ENCODE measurements at regions not wholly inside any gene's neighbourhood (a gene's known extent, or its start where the extent isn't known, plus 50 kb on each side); places are given as distances from the start of the nearest gene placed in this dataset.
"Not testable (repeated sequence)": the region's sequence is repeated elsewhere in the genome, so short reads cannot be mapped to it uniquely, and the experiment has no call there.

DNA sequence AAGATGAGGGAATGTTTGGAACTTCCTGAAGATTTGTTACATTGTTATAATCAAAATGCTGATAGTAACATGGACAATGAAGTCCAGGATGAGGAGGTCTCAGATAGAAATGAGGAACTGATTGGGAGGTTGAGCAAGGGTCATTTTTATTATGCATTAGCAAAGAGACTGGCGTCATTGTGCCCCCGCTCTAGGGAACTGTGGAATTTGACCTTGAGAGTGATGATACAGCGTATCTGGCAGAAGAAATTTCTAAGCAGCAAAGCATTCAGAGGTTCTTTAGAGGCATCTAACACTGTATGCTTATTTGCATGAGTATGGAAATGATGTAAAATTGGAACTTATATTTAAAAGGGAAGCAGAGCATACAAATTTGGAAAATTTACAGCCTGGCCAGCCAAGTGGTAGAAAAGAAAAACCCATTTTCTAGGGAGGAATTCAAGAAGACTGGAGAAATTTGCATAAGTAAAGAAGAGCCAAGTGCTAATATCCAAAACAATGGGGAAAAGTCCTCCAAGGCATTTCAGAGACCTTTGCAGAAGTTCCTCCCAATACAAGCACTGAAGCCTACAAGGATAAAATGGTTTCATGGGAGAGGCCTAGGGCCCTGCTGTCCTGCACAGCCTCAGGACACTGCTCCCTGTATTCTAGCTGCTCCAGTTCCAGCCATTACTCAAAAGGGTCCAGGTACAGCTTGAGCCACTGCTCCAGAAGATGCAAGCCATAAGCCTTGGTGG, 483.0 kb upstream of the NDST4 start:
- no peaks in the 10 kb centered on the region for H3K36me3 ChIP-seq (ENCODE audit: insufficient read depth, low read length)
- no peak overlapping the region for H3K4me2 ChIP-seq (ENCODE audit: low read length)
- no peak overlapping the region for H3K4me3 ChIP-seq (ENCODE audit: low read length)
- H3K9ac ChIP-seq (ENCODE audit: low read depth, low read length): no peak overlapping the region
- H3K4me1 ChIP-seq (ENCODE audit: control insufficient read depth, insufficient read depth, low read length): no peaks in the 10 kb centered on the region
- H3K27me3 ChIP-seq (ENCODE audit: control insufficient read depth, insufficient read depth, low read length): no peaks in the 10 kb centered on the region
- H3K9me3 ChIP-seq (replicated peaks; ENCODE audit: low read length): peaks cover 3% of the 10 kb centered on the region

DNA sequence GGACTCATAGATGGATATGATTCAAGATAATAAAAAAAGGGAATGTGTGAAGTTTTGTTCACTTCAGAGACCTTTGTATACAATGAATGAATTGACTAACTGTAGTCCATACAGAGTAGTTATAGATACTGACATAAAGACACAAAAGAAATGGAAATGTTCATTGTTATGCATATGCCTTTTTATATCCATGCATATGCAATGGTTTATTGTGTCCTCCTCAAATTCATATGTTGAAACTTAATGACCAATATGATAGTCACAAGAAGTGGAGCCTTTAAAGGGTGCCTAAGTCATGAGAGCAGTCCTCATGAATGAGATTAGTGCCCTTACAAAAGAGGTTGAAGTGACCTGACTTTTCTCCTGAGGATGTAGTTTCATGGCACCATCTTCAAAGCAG, 467.5 kb upstream of the NDST4 start:
- Histone ChIP-seq H3K27me3 (ENCODE audit: control insufficient read depth, insufficient read depth, low read length) (no peaks in the 10 kb centered on the region), H3K4me2 (ENCODE audit: low read length) (no peak overlapping the region), H3K36me3 (ENCODE audit: insufficient read depth, low read length) (no peaks in the 10 kb centered on the region), H3K9ac (ENCODE audit: low read depth, low read length) (no peak overlapping the region), H3K4me3 (ENCODE audit: low read length) (no peak overlapping the region), H3K4me1 (ENCODE audit: control insufficient read depth, insufficient read depth, low read length) (no peaks in the 10 kb centered on the region), H3K9me3 (replicated peaks; ENCODE audit: low read length) (peaks cover 4% of the 10 kb centered on the region)

DNA sequence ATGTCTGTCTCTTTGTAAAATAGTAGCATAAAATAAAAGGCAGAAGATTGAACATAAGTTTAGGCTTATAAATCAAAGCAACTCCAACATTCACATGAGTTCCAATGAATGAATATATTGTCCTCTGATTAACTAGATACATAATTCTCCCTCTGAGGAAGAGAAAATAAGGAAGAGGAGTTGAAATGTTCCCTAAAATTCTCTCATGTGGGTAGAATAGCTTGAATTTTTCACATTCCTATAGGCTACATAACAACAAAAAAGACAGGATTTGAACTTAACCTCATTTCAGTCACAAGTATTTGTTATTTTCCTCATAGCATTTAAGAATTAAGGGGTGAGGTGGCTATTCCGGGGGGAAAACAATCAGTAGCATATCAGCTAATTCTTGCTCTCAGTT, 462.4 kb upstream of the NDST4 start:
- H3K4me1 ChIP-seq (ENCODE audit: control insufficient read depth, insufficient read depth, low read length): no peaks in the 10 kb centered on the region
- no peak overlapping the region for H3K9ac ChIP-seq (ENCODE audit: low read depth, low read length)
- no peaks in the 10 kb centered on the region for H3K9me3 ChIP-seq (replicated peaks; ENCODE audit: low read length)
- no peak overlapping the region for H3K4me3 ChIP-seq (ENCODE audit: low read length)
- H3K4me2 ChIP-seq (ENCODE audit: low read length): no peak overlapping the region
- no peaks in the 10 kb centered on the region for H3K27me3 ChIP-seq (ENCODE audit: control insufficient read depth, insufficient read depth, low read length)
- H3K36me3 ChIP-seq (ENCODE audit: insufficient read depth, low read length): no peaks in the 10 kb centered on the region

DNA sequence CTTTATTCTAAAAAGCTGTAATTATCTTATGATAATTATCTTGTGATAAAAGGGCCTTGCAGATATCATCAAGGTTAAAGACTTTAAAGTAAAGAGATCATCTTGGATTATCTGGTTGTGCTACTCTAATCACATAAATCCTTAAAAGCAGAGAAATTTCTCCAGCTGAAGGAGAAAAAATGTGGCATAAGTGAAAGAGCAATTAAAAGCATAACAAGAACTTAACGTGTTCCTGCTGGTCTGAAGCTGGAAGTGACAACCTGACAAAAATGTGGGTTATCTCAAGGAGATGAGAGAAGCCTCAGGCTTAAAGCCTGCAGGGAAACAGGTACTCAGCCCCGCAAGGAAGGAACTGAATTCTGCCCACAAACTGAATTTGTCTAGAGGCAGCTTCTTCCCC, 449.1 kb upstream of the NDST4 start:
- Histone ChIP-seq H3K4me1 (ENCODE audit: control insufficient read depth, insufficient read depth, low read length) (no peaks in the 10 kb centered on the region), H3K9ac (ENCODE audit: low read depth, low read length) (no peak overlapping the region), H3K4me2 (ENCODE audit: low read length) (no peak overlapping the region), H3K4me3 (ENCODE audit: low read length) (no peak overlapping the region), H3K27me3 (ENCODE audit: control insufficient read depth, insufficient read depth, low read length) (no peaks in the 10 kb centered on the region), H3K36me3 (ENCODE audit: insufficient read depth, low read length) (no peaks in the 10 kb centered on the region), H3K9me3 (replicated peaks; ENCODE audit: low read length) (no peaks in the 10 kb centered on the region)

DNA sequence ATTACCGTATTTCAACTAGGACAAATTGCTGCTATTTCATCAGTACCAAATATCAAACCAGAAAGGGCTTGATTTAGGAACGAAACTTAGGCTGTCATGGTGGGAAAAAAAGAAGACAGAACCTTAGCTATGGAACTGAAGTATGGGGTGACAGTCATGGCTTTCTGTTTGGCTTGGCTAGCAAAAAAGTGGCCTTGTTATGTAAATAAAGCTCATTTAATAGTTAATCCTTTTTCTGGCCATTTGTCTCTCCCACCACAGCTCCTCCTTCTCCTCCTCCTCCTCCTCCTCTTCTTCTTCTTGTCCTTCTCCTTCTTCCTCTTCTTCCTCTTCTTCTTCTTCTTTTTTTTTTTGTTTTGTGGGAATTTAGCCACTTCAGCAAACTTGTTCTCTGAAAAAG, 434.7 kb upstream of the NDST4 start:
- H3K4me3 ChIP-seq (ENCODE audit: low read length): no peak overlapping the region
- no peaks in the 10 kb centered on the region for H3K9me3 ChIP-seq (replicated peaks; ENCODE audit: low read length)
- H3K27me3 ChIP-seq (ENCODE audit: control insufficient read depth, insufficient read depth, low read length): no peaks in the 10 kb centered on the region
- no peak overlapping the region for H3K9ac ChIP-seq (ENCODE audit: low read depth, low read length)
- no peaks in the 10 kb centered on the region for H3K4me1 ChIP-seq (ENCODE audit: control insufficient read depth, insufficient read depth, low read length)
- H3K36me3 ChIP-seq (ENCODE audit: insufficient read depth, low read length): no peaks in the 10 kb centered on the region
- H3K4me2 ChIP-seq (ENCODE audit: low read length): no peak overlapping the region

DNA sequence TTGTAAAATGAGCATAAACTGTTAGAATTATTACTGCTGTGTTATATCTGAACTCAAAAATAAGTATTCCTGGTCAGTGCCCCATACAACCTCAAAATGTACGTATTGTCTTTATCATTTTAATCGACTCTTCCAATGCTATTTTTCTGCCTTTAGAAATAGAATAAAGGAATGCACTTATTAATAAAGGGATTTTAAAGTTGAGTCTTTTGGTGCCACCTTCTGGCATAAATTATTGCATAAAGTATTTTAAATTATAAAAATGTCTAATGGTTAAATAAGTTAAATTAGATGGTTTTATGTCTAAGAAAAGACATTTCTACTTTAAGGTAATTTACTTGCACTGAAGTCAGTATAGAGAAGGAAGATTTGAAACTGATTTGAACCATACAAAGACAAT, 424.0 kb upstream of the NDST4 start:
- Histone ChIP-seq H3K9ac (ENCODE audit: low read depth, low read length) (no peak overlapping the region), H3K4me2 (ENCODE audit: low read length) (no peak overlapping the region), H3K36me3 (ENCODE audit: insufficient read depth, low read length) (no peaks in the 10 kb centered on the region), H3K9me3 (replicated peaks; ENCODE audit: low read length) (no peaks in the 10 kb centered on the region), H3K27me3 (ENCODE audit: control insufficient read depth, insufficient read depth, low read length) (no peaks in the 10 kb centered on the region), H3K4me1 (ENCODE audit: control insufficient read depth, insufficient read depth, low read length) (no peaks in the 10 kb centered on the region), H3K4me3 (ENCODE audit: low read length) (no peak overlapping the region)

DNA sequence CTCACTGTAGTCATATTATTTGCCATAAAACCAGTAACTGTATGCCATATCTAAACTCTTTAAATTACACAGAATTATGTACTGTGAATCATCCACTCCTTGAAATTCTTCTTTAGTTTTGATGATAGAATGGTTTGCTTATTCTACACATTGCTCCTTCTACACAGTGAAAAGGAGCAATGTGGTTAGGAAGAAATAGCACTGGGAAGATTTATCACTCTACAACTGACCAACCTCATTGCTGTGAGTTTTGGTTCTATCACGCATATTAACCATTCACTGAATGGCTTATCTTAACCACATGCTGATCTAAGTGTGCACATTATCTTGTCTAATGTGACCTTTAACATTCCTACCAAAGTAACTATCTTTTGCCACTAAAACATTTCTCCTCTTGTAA, 415.7 kb upstream of the NDST4 start:
- Histone ChIP-seq H3K9me3 (replicated peaks; ENCODE audit: low read length) (no peaks in the 10 kb centered on the region), H3K36me3 (ENCODE audit: insufficient read depth, low read length) (no peaks in the 10 kb centered on the region), H3K4me2 (ENCODE audit: low read length) (no peak overlapping the region), H3K27me3 (ENCODE audit: control insufficient read depth, insufficient read depth, low read length) (no peaks in the 10 kb centered on the region), H3K4me1 (ENCODE audit: control insufficient read depth, insufficient read depth, low read length) (no peaks in the 10 kb centered on the region), H3K4me3 (ENCODE audit: low read length) (no peak overlapping the region), H3K9ac (ENCODE audit: low read depth, low read length) (no peak overlapping the region)

DNA sequence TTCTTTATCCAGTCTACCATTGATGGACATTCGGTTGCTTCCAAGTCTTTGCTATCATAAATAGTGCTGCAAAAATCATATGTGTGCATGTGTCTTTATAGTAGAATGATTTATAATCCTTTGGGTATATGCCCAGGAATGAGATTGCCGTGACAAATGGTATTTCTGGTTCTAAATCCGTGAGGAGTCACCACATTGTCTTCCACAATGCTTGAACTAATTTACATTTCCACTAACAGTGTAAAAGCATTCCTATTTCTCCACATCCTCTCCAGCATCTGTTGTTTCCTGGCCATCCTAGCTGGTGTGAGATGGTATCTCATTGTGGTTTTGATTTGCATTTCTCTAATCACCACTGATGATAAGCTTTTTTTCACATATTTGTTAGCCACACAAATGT, 406.1 kb upstream of the NDST4 start:
- not testable (repeated sequence) for H3K4me1 ChIP-seq (ENCODE audit: control insufficient read depth, insufficient read depth, low read length); H3K4me2 ChIP-seq (ENCODE audit: low read length); H3K4me3 ChIP-seq (ENCODE audit: low read length); H3K27me3 ChIP-seq (ENCODE audit: control insufficient read depth, insufficient read depth, low read length); H3K36me3 ChIP-seq (ENCODE audit: insufficient read depth, low read length); H3K9ac ChIP-seq (ENCODE audit: low read depth, low read length); H3K9me3 ChIP-seq (replicated peaks; ENCODE audit: low read length)

DNA sequence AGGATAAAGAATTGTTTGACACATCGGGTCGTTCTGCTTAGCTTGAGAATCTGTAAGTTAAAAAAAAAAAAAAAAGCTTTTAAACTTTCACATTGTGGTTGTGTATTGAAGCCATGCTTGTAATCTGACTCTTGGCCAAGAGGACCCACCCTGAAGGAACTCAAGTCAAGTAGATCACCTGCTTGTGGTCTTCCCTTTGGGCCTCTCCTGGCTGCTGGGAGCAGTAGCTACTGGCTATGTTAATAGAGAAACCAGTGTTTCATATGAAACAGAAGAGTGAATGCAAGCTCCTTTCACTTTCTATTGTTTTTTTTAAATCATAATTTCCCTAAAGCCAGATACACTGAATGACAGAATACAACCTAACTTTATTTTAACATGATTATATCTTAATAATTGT, 402.4 kb upstream of the NDST4 start:
- H3K4me2 ChIP-seq (ENCODE audit: low read length): no peak overlapping the region
- no peaks in the 10 kb centered on the region for H3K9me3 ChIP-seq (replicated peaks; ENCODE audit: low read length)
- no peak overlapping the region for H3K4me3 ChIP-seq (ENCODE audit: low read length)
- no peaks in the 10 kb centered on the region for H3K4me1 ChIP-seq (ENCODE audit: control insufficient read depth, insufficient read depth, low read length)
- no peak overlapping the region for H3K9ac ChIP-seq (ENCODE audit: low read depth, low read length)
- H3K27me3 ChIP-seq (ENCODE audit: control insufficient read depth, insufficient read depth, low read length): no peaks in the 10 kb centered on the region
- no peaks in the 10 kb centered on the region for H3K36me3 ChIP-seq (ENCODE audit: insufficient read depth, low read length)

DNA sequence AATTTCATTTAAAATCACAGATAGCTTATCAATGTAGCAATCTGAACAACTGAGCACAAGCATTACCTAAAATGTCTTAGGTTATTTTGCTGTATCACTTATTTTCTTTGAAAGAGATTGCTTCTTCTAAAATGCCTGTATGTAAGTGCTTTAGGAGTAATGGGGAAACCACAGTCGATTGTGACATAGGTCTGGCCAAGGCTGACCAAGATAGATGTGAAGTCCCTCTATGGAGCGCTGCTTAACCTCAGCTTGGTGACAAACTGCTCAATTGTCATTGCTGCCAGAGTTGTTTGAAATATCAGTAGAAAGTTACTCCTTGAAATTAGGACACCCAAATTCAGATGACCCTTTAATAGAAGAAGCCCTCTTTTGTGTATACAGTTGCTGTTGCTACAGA, 401.9 kb upstream of the NDST4 start:
- Histone ChIP-seq H3K4me3 (ENCODE audit: low read length) (no peak overlapping the region), H3K9ac (ENCODE audit: low read depth, low read length) (no peak overlapping the region), H3K9me3 (replicated peaks; ENCODE audit: low read length) (no peaks in the 10 kb centered on the region), H3K27me3 (ENCODE audit: control insufficient read depth, insufficient read depth, low read length) (no peaks in the 10 kb centered on the region), H3K4me2 (ENCODE audit: low read length) (no peak overlapping the region), H3K4me1 (ENCODE audit: control insufficient read depth, insufficient read depth, low read length) (no peaks in the 10 kb centered on the region), H3K36me3 (ENCODE audit: insufficient read depth, low read length) (no peaks in the 10 kb centered on the region)

DNA sequence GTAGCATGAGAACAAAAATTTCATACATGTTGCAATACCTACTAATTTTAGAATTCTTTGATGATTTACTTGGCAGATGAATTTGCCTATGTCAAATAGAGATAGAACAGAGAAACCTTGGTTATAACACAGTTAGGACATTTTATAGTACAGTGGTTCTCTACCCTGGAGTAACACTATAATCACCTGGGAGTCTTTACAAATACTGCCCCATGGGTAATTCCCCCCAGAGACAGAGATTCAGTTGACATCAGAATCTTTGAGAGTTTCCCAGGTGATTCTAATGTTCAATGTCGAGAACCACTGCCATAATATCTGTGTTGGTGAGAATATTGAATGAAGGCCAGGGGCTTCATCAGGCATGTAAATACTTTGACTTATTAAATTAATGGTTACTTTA, 401.3 kb upstream of the NDST4 start:
- Histone ChIP-seq H3K4me3 (ENCODE audit: low read length) (no peak overlapping the region), H3K36me3 (ENCODE audit: insufficient read depth, low read length) (no peaks in the 10 kb centered on the region), H3K9me3 (replicated peaks; ENCODE audit: low read length) (no peaks in the 10 kb centered on the region), H3K4me2 (ENCODE audit: low read length) (no peak overlapping the region), H3K27me3 (ENCODE audit: control insufficient read depth, insufficient read depth, low read length) (no peaks in the 10 kb centered on the region), H3K9ac (ENCODE audit: low read depth, low read length) (no peak overlapping the region), H3K4me1 (ENCODE audit: control insufficient read depth, insufficient read depth, low read length) (no peaks in the 10 kb centered on the region)

DNA sequence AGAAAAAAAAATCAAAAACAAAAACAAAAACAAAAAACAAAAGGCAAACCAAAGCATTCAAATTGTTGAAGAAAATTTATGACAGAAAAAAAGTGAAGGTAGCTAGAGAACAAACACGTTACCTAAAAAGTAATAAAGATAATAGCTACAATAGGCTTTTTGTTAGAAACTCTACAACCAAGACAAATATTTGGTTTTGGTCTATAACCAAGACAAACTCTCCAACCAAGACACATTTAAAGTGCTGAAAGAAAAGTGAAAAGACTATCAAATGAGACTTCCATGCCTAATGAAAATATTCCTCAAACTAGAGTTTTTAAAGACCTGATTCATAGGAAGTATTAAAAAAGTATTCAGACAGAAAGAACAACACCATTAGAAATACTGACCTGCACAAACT, 391.9 kb upstream of the NDST4 start:
- H3K36me3 ChIP-seq (ENCODE audit: insufficient read depth, low read length): no peaks in the 10 kb centered on the region
- H3K27me3 ChIP-seq (ENCODE audit: control insufficient read depth, insufficient read depth, low read length): no peaks in the 10 kb centered on the region
- no peak overlapping the region for H3K9ac ChIP-seq (ENCODE audit: low read depth, low read length)
- no peak overlapping the region for H3K4me3 ChIP-seq (ENCODE audit: low read length)
- H3K4me2 ChIP-seq (ENCODE audit: low read length): no peak overlapping the region
- H3K4me1 ChIP-seq (ENCODE audit: control insufficient read depth, insufficient read depth, low read length): no peaks in the 10 kb centered on the region
- H3K9me3 ChIP-seq (replicated peaks; ENCODE audit: low read length): no peaks in the 10 kb centered on the region

All from skeletal muscle satellite cell (primary cell).